Endodermal cell (in vitro differentiated cells): ENCODE measurements at regions not wholly inside any gene's neighbourhood (a gene's known extent, or its start where the extent isn't known, plus 50 kb on each side); places are given as distances from the start of the nearest gene placed in this dataset.

Experiments
- DNase-seq: peaks from one replicate; pipeline ENCODE4 v3.0.0-alpha.2; 2017
- H3K27ac ChIP-seq: 2 replicates; pipeline ENCODE4 v1.5.1; 2013; ENCODE audit warnings: mild to moderate bottlenecking, low read depth, low read length, moderate library complexity
- H3K27me3 ChIP-seq: 2 replicates; pipeline ENCODE4 v1.6.1; 2013; ENCODE audit warnings: mild to moderate bottlenecking, low read length, moderate library complexity; ENCODE audit not compliant: insufficient read depth, control insufficient read depth, poor library complexity, severe bottlenecking
- H3K36me3 ChIP-seq: 2 replicates; pipeline ENCODE4 v1.7.0; 2013; ENCODE audit warnings: mild to moderate bottlenecking, low read length, moderate library complexity; ENCODE audit not compliant: control insufficient read depth, insufficient read depth
- H3K4me1 ChIP-seq: one replicate; pipeline ENCODE4 v1.7.0; 2013; ENCODE audit warnings: low read length; ENCODE audit not compliant: control insufficient read depth, insufficient read depth
- H3K4me3 ChIP-seq: 2 replicates; pipeline ENCODE4 v1.5.1; 2013; ENCODE audit warnings: mild to moderate bottlenecking, low read length, moderate library complexity
- H3K9ac ChIP-seq: 2 replicates; pipeline ENCODE4 v1.6.1; 2013; ENCODE audit warnings: mild to moderate bottlenecking, low read length, moderate library complexity; ENCODE audit not compliant: poor library complexity, severe bottlenecking; ENCODE audit errors: extremely low read depth
- H3K9me3 ChIP-seq: 2 replicates; pipeline ENCODE4 v1.6.1; 2013; ENCODE audit warnings: mild to moderate bottlenecking, low read length, moderate library complexity; ENCODE audit not compliant: control insufficient read depth
- H3K27ac Mint-ChIP-seq: 2 replicates; pipeline ENCODE4 v1.8.0; 2020; ENCODE audit warnings: mixed read lengths
- H3K27me3 Mint-ChIP-seq: 2 replicates; pipeline ENCODE4 v1.8.0; 2021; ENCODE audit warnings: mild to moderate bottlenecking, mixed read lengths; ENCODE audit not compliant: insufficient read depth
- H3K36me3 Mint-ChIP-seq: 2 replicates; pipeline ENCODE4 v1.8.0; 2020; ENCODE audit warnings: low read depth, mixed read lengths
- H3K4me1 Mint-ChIP-seq: 2 replicates; pipeline ENCODE4 v1.8.0; 2020; ENCODE audit warnings: mixed read lengths
- H3K4me3 Mint-ChIP-seq: 2 replicates; pipeline ENCODE4 v1.8.0; 2020; ENCODE audit warnings: mild to moderate bottlenecking, moderate library complexity, mixed read lengths
- H3K9me3 Mint-ChIP-seq: 2 replicates; pipeline ENCODE4 v1.8.0; 2020; ENCODE audit warnings: mild to moderate bottlenecking, mixed read lengths
- CTCF ChIP-seq: fragments of 200-600 bp; sonication (generic); conservative IDR thresholded peaks from 2 replicates; pipeline ENCODE4 v1.5.0; 2021; ENCODE audit warnings: antibody characterized with exemption, mild to moderate bottlenecking
- WGBS, 2 experiments: methylation state at CpG; one replicate each; pipeline versions ENCODE4 v1.1.5 to v1.1.7; 2013; ENCODE audit warnings: missing lambda C conversion rate in 2 of 2, mixed read lengths in 1 of 2; ENCODE audit not compliant: insufficient coverage in 1 of 2, insufficient read length in 1 of 2; 5-methylcytosine and 5-hydroxymethylcytosine counted together

- Histone ChIP-seq H3K9ac (no peak overlapping the region), H3K36me3 (no peaks in the 10 kb centered on the region), H3K4me3 (no peak overlapping the region), H3K27me3 (no peaks in the 10 kb centered on the region), H3K27ac (no peak overlapping the region), H3K4me1 (no peaks in the 10 kb centered on the region), H3K9me3 (no peaks in the 10 kb centered on the region)
- H3K9me3 Mint-ChIP-seq, result no peaks in the 10 kb centered on the region
- H3K36me3 Mint-ChIP-seq, result no peaks in the 10 kb centered on the region
- TF ChIP-seq CTCF, result no peak
- H3K27ac Mint-ChIP-seq, result no peak overlapping the region
- 88 to 96% methylated on average over 1 to 3 of the region's 3 CpGs for WGBS, 2 experiments
- no peak overlapping the region for H3K4me3 Mint-ChIP-seq
- no peak for DNase-seq
- peaks cover 3% of the 10 kb centered on the region for H3K27me3 Mint-ChIP-seq
- no peaks in the 10 kb centered on the region for H3K4me1 Mint-ChIP-seq
Observed at GRCh38 chr19:34051255-34051654, 121.0 kb upstream of the LSM14A start.

- H3K27ac Mint-ChIP-seq, result no peak overlapping the region
- no peak overlapping the region for H3K4me3 Mint-ChIP-seq
- H3K27ac ChIP-seq, result no peak overlapping the region
- no peaks in the 10 kb centered on the region for H3K36me3 Mint-ChIP-seq
- H3K9me3 ChIP-seq, result no peaks in the 10 kb centered on the region
- H3K4me1 Mint-ChIP-seq, result no peaks in the 10 kb centered on the region
- no peak overlapping the region for H3K9ac ChIP-seq
- no peaks in the 10 kb centered on the region for H3K27me3 ChIP-seq
- H3K9me3 Mint-ChIP-seq, result no peaks in the 10 kb centered on the region
- WGBS, 2 experiments, result 89 to 94% methylated on average over 1 of the region's 1 CpG
- no peak for DNase-seq
- no peak overlapping the region for H3K4me3 ChIP-seq
- H3K36me3 ChIP-seq, result no peaks in the 10 kb centered on the region
- H3K27me3 Mint-ChIP-seq, result peaks cover 2% of the 10 kb centered on the region
- H3K4me1 ChIP-seq, result no peaks in the 10 kb centered on the region
- TF ChIP-seq CTCF, result no peak
Observed at GRCh38 chr19:34057155-34057554, 115.1 kb upstream of the LSM14A start.

GRCh38 chr19:34066007-34066643, 106.2 kb upstream of the LSM14A start:
- no peaks in the 10 kb centered on the region for H3K9me3 ChIP-seq
- no peaks in the 10 kb centered on the region for H3K36me3 ChIP-seq
- no peaks in the 10 kb centered on the region for H3K36me3 Mint-ChIP-seq
- H3K27ac ChIP-seq, result no peak overlapping the region
- no peaks in the 10 kb centered on the region for H3K4me1 ChIP-seq
- H3K27me3 ChIP-seq, result no peaks in the 10 kb centered on the region
- no peak overlapping the region for H3K4me3 ChIP-seq
- no peak for TF ChIP-seq CTCF
- DNase-seq, result peak; percentile 61
- H3K27me3 Mint-ChIP-seq, result no peaks in the 10 kb centered on the region
- no peak overlapping the region for H3K4me3 Mint-ChIP-seq
- no peaks in the 10 kb centered on the region for H3K4me1 Mint-ChIP-seq
- H3K9ac ChIP-seq, result no peak overlapping the region
- no peak overlapping the region for H3K27ac Mint-ChIP-seq
- no peaks in the 10 kb centered on the region for H3K9me3 Mint-ChIP-seq
- WGBS, 2 experiments, result 86 to 96% methylated on average over 8 to 14 of the region's 14 CpGs
